ENCODE measurements at regions not wholly inside any gene's neighbourhood (a gene's known extent, or its start where the extent isn't known, plus 50 kb on each side); places are given as distances from the start of the nearest gene placed in this dataset.
"Not testable (repeated sequence)": the region's sequence is repeated elsewhere in the genome, so short reads cannot be mapped to it uniquely, and the experiment has no call there.

GRCh38 chr2:142718576-142719155, 158.8 kb upstream of the KYNU start:
- no peak for TF ChIP-seq CTCF (IDR thresholded peaks at IDR 0.05; ENCODE audit: control insufficient read depth, extremely low read depth, insufficient read depth)
- no peak overlapping the region for H3K4me3 ChIP-seq (ENCODE audit: low read depth, low read length)
- DNase-seq (ENCODE audit: low read depth): no peak

GRCh38 chr2:142716463-142717242, 160.8 kb upstream of the KYNU start:
- no peak for DNase-seq (ENCODE audit: low read depth)
- TF ChIP-seq CTCF (IDR thresholded peaks at IDR 0.05; ENCODE audit: control insufficient read depth, extremely low read depth, insufficient read depth): no peak
- no peak overlapping the region for H3K4me3 ChIP-seq (ENCODE audit: low read depth, low read length)

- no peak for DNase-seq (ENCODE audit: low read depth)
- no peak overlapping the region for H3K4me3 ChIP-seq (ENCODE audit: low read depth, low read length)
- no peak for TF ChIP-seq CTCF (IDR thresholded peaks at IDR 0.05; ENCODE audit: control insufficient read depth, extremely low read depth, insufficient read depth)
These were observed 162.9 kb upstream of the KYNU start for GRCh38 chr2:142714600-142714999.

GRCh38 chr2:142710336-142710735, 167.1 kb upstream of the KYNU start:
- TF ChIP-seq CTCF (IDR thresholded peaks at IDR 0.05; ENCODE audit: control insufficient read depth, extremely low read depth, insufficient read depth): no peak
- H3K4me3 ChIP-seq (ENCODE audit: low read depth, low read length): no peak overlapping the region
- DNase-seq (ENCODE audit: low read depth): no peak

GRCh38 chr2:142707318-142707717, 170.1 kb upstream of the KYNU start:
- no peak overlapping the region for H3K4me3 ChIP-seq (ENCODE audit: low read depth, low read length)
- peak; percentile 23; the same call in 1 of the 2 replicates for TF ChIP-seq CTCF (IDR thresholded peaks at IDR 0.05; ENCODE audit: control insufficient read depth, extremely low read depth, insufficient read depth)
- DNase-seq (ENCODE audit: low read depth): no peak

- not testable (repeated sequence) for H3K4me3 ChIP-seq (ENCODE audit: low read depth, low read length); DNase-seq (ENCODE audit: low read depth)
These were observed 175.1 kb upstream of the KYNU start for GRCh38 chr2:142702397-142702796.

GRCh38 chr2:142695350-142696257, 181.9 kb upstream of the KYNU start:
- not testable (repeated sequence) for DNase-seq (ENCODE audit: low read depth); H3K4me3 ChIP-seq (ENCODE audit: low read depth, low read length)

Data from LNCaP clone FGC (cell line).